Stimulated activated CD4-positive, alpha-beta T cell treated with anti-CD3 and anti-CD28 coated beads, Interleukin-4, amount 100 ng/mL, for 24 hours (primary cell): ENCODE measurements at regions not wholly inside any gene's neighbourhood (a gene's known extent, or its start where the extent isn't known, plus 50 kb on each side); places are given as distances from the start of the nearest gene placed in this dataset.
"Not testable (repeated sequence)": the region's sequence is repeated elsewhere in the genome, so short reads cannot be mapped to it uniquely, and the experiment has no call there.

Experiments
- DNase-seq: peaks from one replicate; pipeline ENCODE4 v3.0.0-alpha.2; 2020

DNA sequence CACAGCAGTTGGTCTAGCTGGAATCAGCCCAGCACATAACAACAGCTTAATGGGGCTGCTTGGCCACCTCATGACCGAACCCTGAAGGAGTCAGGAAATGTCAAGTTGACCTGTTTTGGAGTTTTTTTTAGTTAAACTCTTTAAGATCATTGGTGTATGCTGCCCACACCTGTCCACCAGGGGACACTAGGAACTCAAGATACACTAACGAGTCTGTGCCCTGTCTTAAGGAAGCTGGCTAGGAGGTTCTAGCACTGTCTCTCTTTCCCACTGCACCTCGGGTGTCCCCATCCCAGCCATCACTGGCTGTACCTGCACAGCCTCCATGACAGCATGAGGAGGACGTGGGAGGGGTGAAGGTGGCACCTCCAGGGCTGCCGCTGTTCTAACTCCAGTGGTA is 364.9 kb upstream of the SOX1 start:
- not testable (repeated sequence) for DNase-seq
